ENCODE measurements at regions not wholly inside any gene's neighbourhood (a gene's known extent, or its start where the extent isn't known, plus 50 kb on each side); places are given as distances from the start of the nearest gene placed in this dataset.

DNA sequence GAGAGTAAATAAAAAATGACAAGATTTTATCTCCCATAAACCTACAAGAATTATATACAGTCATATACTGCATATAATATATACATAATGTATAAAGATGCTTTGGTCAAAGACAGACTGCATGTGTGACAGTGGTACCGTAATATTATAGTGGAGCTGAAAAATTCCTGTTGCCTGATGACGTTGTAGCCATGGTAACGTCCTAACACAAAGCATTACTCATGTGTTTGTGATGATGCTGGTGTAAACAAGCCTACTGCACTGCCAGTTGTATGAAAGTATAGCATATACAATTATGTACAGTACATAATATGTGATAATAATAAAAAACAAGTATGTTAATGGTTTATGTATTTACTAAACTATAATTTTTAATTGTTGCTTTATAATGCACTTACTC lies 245.2 kb upstream of the CENPE start:
- TF ChIP-seq, protein P1, sequence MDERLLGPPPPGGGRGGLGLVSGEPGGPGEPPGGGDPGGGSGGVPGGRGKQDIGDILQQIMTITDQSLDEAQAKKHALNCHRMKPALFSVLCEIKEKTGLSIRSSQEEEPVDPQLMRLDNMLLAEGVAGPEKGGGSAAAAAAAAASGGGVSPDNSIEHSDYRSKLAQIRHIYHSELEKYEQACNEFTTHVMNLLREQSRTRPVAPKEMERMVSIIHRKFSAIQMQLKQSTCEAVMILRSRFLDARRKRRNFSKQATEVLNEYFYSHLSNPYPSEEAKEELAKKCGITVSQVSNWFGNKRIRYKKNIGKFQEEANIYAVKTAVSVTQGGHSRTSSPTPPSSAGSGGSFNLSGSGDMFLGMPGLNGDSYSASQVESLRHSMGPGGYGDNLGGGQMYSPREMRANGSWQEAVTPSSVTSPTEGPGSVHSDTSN (CRISPR knock-in tag; IDR thresholded peaks at IDR 0.05): no peak
- TF ChIP-seq, protein P2, sequence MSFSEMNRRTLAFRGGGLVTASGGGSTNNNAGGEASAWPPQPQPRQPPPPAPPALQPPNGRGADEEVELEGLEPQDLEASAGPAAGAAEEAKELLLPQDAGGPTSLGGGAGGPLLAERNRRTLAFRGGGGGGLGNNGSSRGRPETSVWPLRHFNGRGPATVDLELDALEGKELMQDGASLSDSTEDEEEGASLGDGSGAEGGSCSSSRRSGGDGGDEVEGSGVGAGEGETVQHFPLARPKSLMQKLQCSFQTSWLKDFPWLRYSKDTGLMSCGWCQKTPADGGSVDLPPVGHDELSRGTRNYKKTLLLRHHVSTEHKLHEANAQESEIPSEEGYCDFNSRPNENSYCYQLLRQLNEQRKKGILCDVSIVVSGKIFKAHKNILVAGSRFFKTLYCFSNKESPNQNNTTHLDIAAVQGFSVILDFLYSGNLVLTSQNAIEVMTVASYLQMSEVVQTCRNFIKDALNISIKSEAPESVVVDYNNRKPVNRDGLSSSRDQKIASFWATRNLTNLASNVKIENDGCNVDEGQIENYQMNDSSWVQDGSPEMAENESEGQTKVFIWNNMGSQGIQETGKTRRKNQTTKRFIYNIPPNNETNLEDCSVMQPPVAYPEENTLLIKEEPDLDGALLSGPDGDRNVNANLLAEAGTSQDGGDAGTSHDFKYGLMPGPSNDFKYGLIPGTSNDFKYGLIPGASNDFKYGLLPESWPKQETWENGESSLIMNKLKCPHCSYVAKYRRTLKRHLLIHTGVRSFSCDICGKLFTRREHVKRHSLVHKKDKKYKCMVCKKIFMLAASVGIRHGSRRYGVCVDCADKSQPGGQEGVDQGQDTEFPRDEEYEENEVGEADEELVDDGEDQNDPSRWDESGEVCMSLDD (CRISPR knock-in tag; IDR thresholded peaks at IDR 0.05; ENCODE audit: borderline replicate concordance): no peak
- TF ChIP-seq ZNF816 (CRISPR knock-in tag; IDR thresholded peaks at IDR 0.05; ENCODE audit: borderline replicate concordance): no peak
- TF ChIP-seq ZNF589 (CRISPR knock-in tag; conservative IDR thresholded peaks at IDR 0.05): no peak
- TF ChIP-seq ELF3 (CRISPR knock-in tag; IDR thresholded peaks at IDR 0.05): no peak

All from HepG2 (cell line).